ENCODE measurements at regions not wholly inside any gene's neighbourhood (a gene's known extent, or its start where the extent isn't known, plus 50 kb on each side); places are given as distances from the start of the nearest gene placed in this dataset.

DNA sequence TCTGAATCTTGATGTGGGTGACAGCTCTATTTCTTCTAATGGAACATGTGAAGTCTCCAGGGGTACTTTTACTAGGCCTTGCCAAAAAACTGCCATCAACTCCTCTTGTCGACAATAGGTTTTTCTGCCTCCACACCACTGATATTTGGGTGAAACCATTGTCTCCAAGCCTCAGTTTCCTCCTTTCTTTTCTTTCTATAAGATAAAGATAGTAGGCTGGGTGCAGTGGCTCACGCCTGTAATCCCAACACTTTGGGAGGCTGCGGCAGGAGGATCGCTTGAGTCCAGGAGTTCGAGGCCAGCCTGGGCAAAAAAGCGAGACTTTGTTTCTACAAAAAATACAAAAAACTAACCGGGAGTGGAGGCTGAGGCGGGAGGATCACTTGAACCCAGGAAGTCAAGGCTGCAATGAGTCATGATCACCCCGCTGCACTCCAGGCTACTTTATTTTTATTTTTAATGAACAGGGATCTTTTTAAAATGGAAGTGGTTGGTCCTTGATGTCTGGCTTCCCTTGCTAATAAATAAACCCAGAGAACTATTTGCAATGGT lies 159.9 kb upstream of the TNFAIP3 start:
- Histone ChIP-seq H4K20me1 (ENCODE audit: control insufficient read depth, insufficient read depth) (no peaks in the 10 kb centered on the region), H3K9ac (ENCODE audit: control insufficient read depth, insufficient read depth, low read length) (peak overlapping the region; percentile 28), H2AFZ (ENCODE audit: control insufficient read depth, low read depth, low read length) (peak overlapping the region; percentile 57), H3K4me3 (peak overlapping the region; percentile 49), H3K27ac (ENCODE audit: control insufficient read depth, insufficient read depth) (peak overlapping the region; percentile 64), H3K27me3 (replicated peaks in 1 of 2; ENCODE audit: control insufficient read depth in 2 of 2, insufficient read depth in 2 of 2, low read length in 1 of 2) (no peaks in the 10 kb centered on the region), H3K36me3 (ENCODE audit: control insufficient read depth in 2 of 2, insufficient read depth in 2 of 2, low read length in 1 of 2) (no peaks in the 10 kb centered on the region), H3K79me2 (ENCODE audit: control insufficient read depth, insufficient read depth, low read length) (peaks cover 12% of the 10 kb centered on the region), H3K4me1 (ENCODE audit: control insufficient read depth, insufficient read depth, low read length) (peaks cover 39% of the 10 kb centered on the region), H3K9me3 (replicated peaks; ENCODE audit: control insufficient read depth, insufficient read depth, low read length) (peaks cover 2% of the 10 kb centered on the region; the same call in 2 of the 3 replicates), H3K4me2 (ENCODE audit: control insufficient read depth, insufficient read depth) (peak overlapping the region; percentile 64)
- TF ChIP-seq, protein P1, sequence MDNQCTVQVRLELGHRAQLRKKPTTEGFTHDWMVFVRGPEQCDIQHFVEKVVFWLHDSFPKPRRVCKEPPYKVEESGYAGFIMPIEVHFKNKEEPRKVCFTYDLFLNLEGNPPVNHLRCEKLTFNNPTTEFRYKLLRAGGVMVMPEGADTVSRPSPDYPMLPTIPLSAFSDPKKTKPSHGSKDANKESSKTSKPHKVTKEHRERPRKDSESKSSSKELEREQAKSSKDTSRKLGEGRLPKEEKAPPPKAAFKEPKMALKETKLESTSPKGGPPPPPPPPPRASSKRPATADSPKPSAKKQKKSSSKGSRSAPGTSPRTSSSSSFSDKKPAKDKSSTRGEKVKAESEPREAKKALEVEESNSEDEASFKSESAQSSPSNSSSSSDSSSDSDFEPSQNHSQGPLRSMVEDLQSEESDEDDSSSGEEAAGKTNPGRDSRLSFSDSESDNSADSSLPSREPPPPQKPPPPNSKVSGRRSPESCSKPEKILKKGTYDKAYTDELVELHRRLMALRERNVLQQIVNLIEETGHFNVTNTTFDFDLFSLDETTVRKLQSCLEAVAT (IDR thresholded peaks at IDR 0.05), result peak; percentile 93
- TF ChIP-seq RUNX3 (IDR thresholded peaks at IDR 0.05; ENCODE audit: low read length) (no peak), ZNF217 (IDR thresholded peaks at IDR 0.05) (0 out of 2 replicates have a peak, but pooled peaks have one; percentile 22), SP1 (IDR thresholded peaks at IDR 0.05; ENCODE audit: low read depth, low read length) (no peak)
- intact Hi-C loops (cut with micrococcal nuclease; ENCODE audit: unreplicated experiment) (loop anchor here (1.0 to 5.0 kb wide), 3 partner anchors 46 to 238 kb away; no protein-coding TSS in a partner anchor), in situ Hi-C loops (cut with MboI) (loop anchor here (5.0 to 10.0 kb wide), 4 partner anchors 95 to 298 kb away; partner anchors contain the start of gene TNFAIP3)
- ChIA-PET RAD21 (ENCODE audit: unreplicated experiment) (interaction anchor here (0.8 to 4.0 kb wide), 46 partner anchors 10 to 630 kb away, joined by 3 to 127 read pairs (median 6); partner anchors contain the start of gene TNFAIP3), SMC1A (ENCODE audit: uncharacterized antibody, unreplicated experiment) (interaction anchor here (0.7 to 6.6 kb wide), 49 partner anchors 10 to 402 kb away, joined by 3 to 117 read pairs (median 5); partner anchors contain the start of gene TNFAIP3), CTCF (interaction anchor here (0.6 to 4.0 kb wide), 42 partner anchors 10 to 393 kb away, joined by 3 to 174 read pairs (median 4); partner anchors contain the start of gene TNFAIP3), POLR2A (interaction anchor here (0.7 to 2.0 kb wide), 12 partner anchors 33 to 238 kb away, joined by 3 to 21 read pairs (median 3); no protein-coding TSS in a partner anchor)
- no peak for ATAC-seq
- whole genome bisulfite sequencing (ENCODE audit: insufficient coverage, insufficient replicate concordance, low lambda C conversion rate, missing lambda C conversion rate), result 72% methylated on average over 9 of the region's 9 CpGs
- no peak for DNase-seq (ENCODE audit: low read depth, low spot score)
- no peak for FAIRE-seq
- BruUV-seq (replicated peaks), result no TSS peak
